CD1c-positive myeloid dendritic cell (primary cell): ENCODE measurements at regions not wholly inside any gene's neighbourhood (a gene's known extent, or its start where the extent isn't known, plus 50 kb on each side); places are given as distances from the start of the nearest gene placed in this dataset.
"Not testable (repeated sequence)": the region's sequence is repeated elsewhere in the genome, so short reads cannot be mapped to it uniquely, and the experiment has no call there.

Experiments used
- DNase-seq: peaks from one replicate; pipeline ENCODE4 v3.0.0-alpha.2; 2016; ENCODE audit errors: extremely low spot score

DNA sequence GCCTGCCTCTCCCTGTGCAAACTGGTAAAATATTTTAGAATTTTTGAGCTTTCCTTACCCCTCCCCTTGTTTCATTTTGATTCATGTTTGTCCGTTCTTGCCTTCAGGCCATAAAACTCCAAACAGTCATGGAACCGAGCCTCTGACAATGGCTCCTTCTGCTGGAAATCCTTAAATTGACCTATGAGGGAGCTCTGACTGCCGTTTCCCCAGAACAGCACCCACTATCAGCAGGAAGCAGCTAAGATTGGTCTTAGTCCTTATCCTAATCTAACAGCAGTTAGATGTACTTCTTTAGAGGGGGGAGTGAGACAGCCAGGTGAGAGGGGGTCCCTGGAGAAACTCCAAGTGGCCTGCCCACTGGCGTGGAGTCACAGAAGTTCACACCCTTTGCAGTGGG, 106.7 kb downstream of the FAM174A start:
- no peak for DNase-seq

DNA sequence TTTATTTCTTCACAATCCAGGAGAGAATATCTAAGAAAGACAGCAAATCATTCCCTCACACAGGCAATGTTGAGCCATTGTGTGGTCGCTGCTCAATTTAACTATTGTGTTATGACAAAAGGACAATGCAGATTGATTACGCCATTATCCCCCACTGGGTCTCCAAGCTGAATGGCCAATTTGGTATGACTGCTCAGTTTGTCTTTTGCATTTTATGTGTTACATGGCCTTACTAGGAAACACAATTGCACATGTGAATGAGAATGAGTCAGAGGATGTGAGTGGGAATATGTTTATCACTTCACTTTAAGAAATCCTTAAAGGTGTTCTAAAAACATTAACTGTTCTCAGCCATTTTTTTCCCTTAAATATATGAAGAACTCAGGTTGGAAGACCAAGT, 108.3 kb downstream of the FAM174A start:
- DNase-seq: no peak

- no peak for DNase-seq
These were observed 109.0 kb downstream of the FAM174A start for GRCh38 chr5:100644185-100644584.

DNA sequence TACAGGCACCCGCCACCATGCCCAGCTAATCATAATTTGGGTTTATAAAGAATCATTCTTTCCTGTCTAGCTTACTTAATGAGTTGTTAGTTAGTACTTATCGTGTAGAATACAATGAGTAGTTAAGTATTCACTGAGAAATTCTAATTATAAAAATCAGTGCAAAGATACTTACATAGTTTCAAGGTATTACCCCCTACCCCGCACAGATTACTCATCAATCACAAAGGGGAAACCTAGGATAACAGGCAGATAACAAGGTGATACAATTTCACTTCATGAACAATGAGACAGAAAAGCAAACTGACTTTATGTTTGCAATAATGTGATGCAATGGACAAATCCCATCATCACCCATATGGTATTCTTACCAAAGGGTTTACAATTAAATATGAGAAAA, 109.6 kb downstream of the FAM174A start:
- no peak for DNase-seq

- no peak for DNase-seq
These were observed 110.8 kb downstream of the FAM174A start for GRCh38 chr5:100646011-100646410.

- no peak for DNase-seq
These were observed 111.5 kb downstream of the FAM174A start for GRCh38 chr5:100646691-100647090.

- DNase-seq: peak; percentile 46
These were observed 112.5 kb downstream of the FAM174A start for GRCh38 chr5:100647461-100648230.

- no peak for DNase-seq
These were observed 119.7 kb downstream of the FAM174A start for GRCh38 chr5:100654895-100655294.

- DNase-seq: not testable (repeated sequence)
These were observed 121.6 kb downstream of the FAM174A start for GRCh38 chr5:100656771-100657170.

DNA sequence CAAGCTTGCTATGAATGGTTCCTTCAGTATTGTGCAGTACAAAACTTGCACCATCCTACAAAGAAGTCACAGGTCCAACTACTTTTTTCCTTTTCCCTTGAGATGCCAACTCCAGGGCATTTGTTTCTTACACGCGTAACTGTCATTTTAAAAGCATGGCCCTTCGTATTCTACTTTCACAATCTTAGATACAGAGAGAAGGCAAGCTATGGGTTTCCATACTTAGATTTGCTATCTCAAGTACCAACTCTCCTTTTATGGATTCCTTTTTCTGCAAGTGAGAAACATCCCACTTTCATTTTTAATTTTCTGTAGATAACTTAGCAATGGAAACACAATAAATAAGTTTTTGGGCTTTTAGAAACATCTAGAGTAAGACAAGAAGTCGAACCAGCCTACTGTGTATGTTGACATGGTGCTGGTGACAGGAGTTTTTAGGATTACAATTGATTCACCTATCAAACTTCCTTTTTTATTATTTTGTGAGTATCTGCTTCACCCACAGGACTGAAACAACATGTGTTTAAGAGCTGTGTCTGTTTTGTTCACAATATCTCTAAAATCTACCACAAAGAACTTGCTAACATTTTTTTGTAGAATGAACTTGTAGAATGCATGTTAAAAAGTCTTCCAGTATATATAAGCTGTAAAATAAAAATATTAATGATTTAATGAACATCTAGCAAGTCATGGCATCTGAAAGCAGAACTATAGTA, 124.1 kb downstream of the FAM174A start:
- DNase-seq: no peak

GRCh38 chr5:100664140-100664539, 129.0 kb downstream of the FAM174A start:
- DNase-seq: no peak

- peak; percentile 70 for DNase-seq
These were observed 132.0 kb downstream of the FAM174A start for GRCh38 chr5:100667161-100667630.

GRCh38 chr5:100668511-100668910, 133.3 kb downstream of the FAM174A start:
- no peak for DNase-seq

DNA sequence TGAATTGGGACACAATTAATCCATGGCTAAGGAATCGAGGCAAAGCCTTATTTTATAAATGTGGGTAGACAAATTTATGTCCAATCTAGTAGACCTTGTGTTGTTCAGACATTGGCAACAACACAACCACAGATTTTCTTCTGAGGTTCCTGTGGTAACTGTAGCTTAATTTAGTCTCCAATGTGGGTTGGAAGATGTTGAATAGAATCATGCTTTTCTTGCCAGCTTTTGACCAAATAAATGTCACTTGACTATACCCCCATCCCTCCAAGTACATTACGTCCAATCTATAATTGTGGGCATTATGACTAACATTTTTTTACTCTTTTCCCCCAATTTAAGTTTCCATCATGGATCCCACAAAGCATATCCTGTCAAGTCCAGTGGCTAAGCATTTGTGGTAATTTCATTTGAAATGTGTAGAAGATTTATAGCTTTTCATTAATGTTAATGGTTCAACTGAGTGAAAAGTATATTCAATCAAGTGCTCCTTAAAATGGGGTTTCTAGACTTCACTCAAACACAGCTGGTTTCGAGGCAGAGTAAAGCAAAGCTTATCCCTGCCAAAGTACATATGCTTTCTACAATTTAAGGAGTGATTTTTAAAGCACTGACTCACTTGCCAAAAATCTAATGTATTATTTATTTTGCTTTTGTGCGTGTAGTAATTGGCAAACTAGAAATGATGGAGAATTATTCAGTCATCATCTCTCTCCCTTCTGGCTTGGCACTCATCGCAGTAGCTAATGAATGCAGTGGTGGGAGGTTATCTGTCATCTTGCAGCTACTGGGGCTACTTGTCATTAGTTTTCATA, 141.8 kb downstream of the FAM174A start:
- DNase-seq: no peak

DNA sequence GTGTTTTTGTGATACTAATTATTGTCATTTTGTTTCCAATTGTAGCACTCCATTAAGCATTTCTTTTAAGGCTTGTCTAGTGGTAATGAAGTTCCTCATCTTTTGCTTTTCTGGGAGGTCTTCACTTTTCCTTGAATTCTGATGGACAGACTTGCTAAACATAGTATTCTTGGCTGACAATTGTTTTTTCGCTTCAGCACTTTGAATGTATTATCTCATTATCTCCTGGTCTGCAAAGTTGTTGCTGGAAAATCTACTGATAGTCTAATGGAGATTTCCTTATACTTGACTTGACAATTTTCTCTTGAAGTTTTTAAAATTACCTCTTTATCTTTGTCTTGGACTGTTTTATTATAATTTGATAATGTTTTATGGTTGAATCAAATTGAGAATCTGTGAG, 147.5 kb downstream of the FAM174A start:
- no peak for DNase-seq

DNA sequence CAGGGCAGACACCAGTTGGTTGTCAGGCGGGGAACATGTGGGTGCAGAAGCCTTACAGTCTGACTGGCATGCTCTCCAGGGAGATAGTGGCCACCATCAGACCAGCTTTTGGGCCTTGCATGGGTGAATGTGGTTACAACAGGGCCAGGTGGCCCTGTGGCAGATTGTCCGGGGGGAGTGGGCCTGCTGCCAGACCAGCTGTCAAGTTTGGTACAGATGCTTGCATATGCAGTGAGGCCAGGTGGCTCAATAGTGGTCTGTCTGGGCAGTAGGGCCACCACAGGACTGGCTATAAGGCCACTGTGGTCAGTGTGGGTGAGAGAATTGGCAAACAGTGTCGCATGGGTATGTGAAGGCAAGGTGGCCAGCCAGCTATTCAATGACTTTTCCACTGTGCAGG, 148.7 kb downstream of the FAM174A start:
- DNase-seq: no peak

DNA sequence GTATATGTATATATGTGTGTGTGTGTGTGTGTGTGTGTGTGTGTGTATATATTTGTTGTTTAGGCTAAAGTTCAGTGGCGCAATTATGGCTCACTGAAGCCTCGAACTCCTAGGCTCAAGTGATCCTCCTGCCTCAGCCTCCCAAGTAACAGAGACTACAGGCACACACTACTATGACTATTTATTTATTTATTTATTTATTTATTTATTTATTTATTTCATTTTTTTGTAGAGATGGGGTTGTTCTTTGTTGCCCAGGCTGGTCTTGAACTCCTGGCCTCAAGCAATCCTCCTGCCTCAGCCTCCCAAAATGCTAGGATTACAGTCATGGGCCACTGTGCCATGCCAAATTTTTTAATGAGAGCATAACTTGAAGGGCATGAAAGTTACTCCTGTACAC, 149.9 kb downstream of the FAM174A start:
- DNase-seq: not testable (repeated sequence)

- not testable (repeated sequence) for DNase-seq
These were observed 153.7 kb downstream of the FAM174A start for GRCh38 chr5:100688834-100689233.

- no peak for DNase-seq
These were observed 154.9 kb downstream of the FAM174A start for GRCh38 chr5:100690036-100690560.

DNA sequence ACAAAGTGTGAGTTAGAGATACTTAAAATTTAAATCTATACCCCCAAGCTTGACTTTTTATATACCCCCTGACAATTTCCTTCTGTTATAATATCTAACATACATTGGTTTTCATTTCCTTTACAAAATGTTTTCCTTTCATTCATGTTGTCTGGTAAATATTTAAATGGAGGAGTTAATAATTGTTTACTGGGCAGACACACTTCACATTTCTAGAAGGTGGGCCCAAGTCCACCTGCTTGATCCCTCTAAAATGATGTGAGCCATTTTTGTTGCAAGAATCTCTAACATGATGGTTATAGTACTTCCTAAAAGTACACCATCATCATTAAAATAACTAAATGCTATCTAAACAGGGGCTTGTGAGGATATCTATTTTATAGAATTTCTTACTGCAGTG, 155.9 kb downstream of the FAM174A start:
- DNase-seq: no peak

- DNase-seq: no peak
These were observed 156.4 kb downstream of the FAM174A start for GRCh38 chr5:100691548-100691947.

- no peak for DNase-seq
These were observed 158.3 kb downstream of the FAM174A start for GRCh38 chr5:100693481-100693880.
